ENCODE measurements at regions not wholly inside any gene's neighbourhood (a gene's known extent, or its start where the extent isn't known, plus 50 kb on each side); places are given as distances from the start of the nearest gene placed in this dataset.

GRCh38 chr5:101036778-101037177 lies 133.7 kb upstream of the ST8SIA4 start:
- TF ChIP-seq ISL1 (CRISPR knock-in tag; IDR thresholded peaks at IDR 0.05) (no peak), OSR1 (CRISPR knock-in tag; IDR thresholded peaks at IDR 0.05) (no peak), BACH2 (CRISPR knock-in tag; IDR thresholded peaks at IDR 0.05; ENCODE audit: borderline replicate concordance) (no peak), TSHZ2 (CRISPR knock-in tag; IDR thresholded peaks at IDR 0.05) (no peak), ZNF70 (CRISPR knock-in tag; IDR thresholded peaks at IDR 0.05) (no peak), CSDC2 (CRISPR knock-in tag; IDR thresholded peaks at IDR 0.05) (no peak), ZNF8 (CRISPR knock-in tag; IDR thresholded peaks at IDR 0.05) (no peak), PPARA (CRISPR knock-in tag; IDR thresholded peaks at IDR 0.05; ENCODE audit: borderline replicate concordance) (no peak), ESRRG (CRISPR knock-in tag; IDR thresholded peaks at IDR 0.05) (no peak), ZFP3 (CRISPR knock-in tag; IDR thresholded peaks at IDR 0.05) (no peak), PATZ1 (CRISPR knock-in tag; IDR thresholded peaks at IDR 0.05; ENCODE audit: borderline replicate concordance) (no peak), CSRNP3 (CRISPR knock-in tag; IDR thresholded peaks at IDR 0.05) (no peak), RARB (CRISPR knock-in tag; IDR thresholded peaks at IDR 0.05) (no peak), TOX (CRISPR knock-in tag; IDR thresholded peaks at IDR 0.05; ENCODE audit: borderline replicate concordance) (no peak)
- ATAC-seq: no peak

- no peak for TF ChIP-seq ZFP30 (CRISPR knock-in tag; IDR thresholded peaks at IDR 0.05)
- TF ChIP-seq BACH2 (CRISPR knock-in tag; IDR thresholded peaks at IDR 0.05; ENCODE audit: borderline replicate concordance): no peak
- no peak for TF ChIP-seq ISL1 (CRISPR knock-in tag; IDR thresholded peaks at IDR 0.05)
- TF ChIP-seq PATZ1 (CRISPR knock-in tag; IDR thresholded peaks at IDR 0.05; ENCODE audit: borderline replicate concordance): no peak
- no peak for TF ChIP-seq ZC3H10 (CRISPR knock-in tag; IDR thresholded peaks at IDR 0.05)
- no peak for TF ChIP-seq POU6F1 (CRISPR knock-in tag; IDR thresholded peaks at IDR 0.05; ENCODE audit: borderline replicate concordance, low read depth)
- TF ChIP-seq TCF4 (CRISPR knock-in tag; IDR thresholded peaks at IDR 0.05; ENCODE audit: borderline replicate concordance): no peak
- TF ChIP-seq ZNF565 (CRISPR knock-in tag; conservative IDR thresholded peaks at IDR 0.05; ENCODE audit: low read depth): no peak
- TF ChIP-seq OSR1 (CRISPR knock-in tag; IDR thresholded peaks at IDR 0.05): no peak
- TF ChIP-seq PPARA (CRISPR knock-in tag; IDR thresholded peaks at IDR 0.05; ENCODE audit: borderline replicate concordance): no peak
- no peak for TF ChIP-seq RARB (CRISPR knock-in tag; IDR thresholded peaks at IDR 0.05)
- TF ChIP-seq CSDC2 (CRISPR knock-in tag; IDR thresholded peaks at IDR 0.05): no peak
- no peak for TF ChIP-seq ESRRG (CRISPR knock-in tag; IDR thresholded peaks at IDR 0.05)
- no peak for TF ChIP-seq ZFP3 (CRISPR knock-in tag; IDR thresholded peaks at IDR 0.05)
- no peak for TF ChIP-seq CREB5 (CRISPR knock-in tag; IDR thresholded peaks at IDR 0.05; ENCODE audit: low read depth)
- no peak for TF ChIP-seq ZNF70 (CRISPR knock-in tag; IDR thresholded peaks at IDR 0.05)
- TF ChIP-seq SNAI2 (CRISPR knock-in tag; IDR thresholded peaks at IDR 0.05): no peak
- no peak for TF ChIP-seq CSRNP3 (CRISPR knock-in tag; IDR thresholded peaks at IDR 0.05)
- no peak for TF ChIP-seq ZNF8 (CRISPR knock-in tag; IDR thresholded peaks at IDR 0.05)
- no peak for TF ChIP-seq ARNTL (CRISPR knock-in tag; IDR thresholded peaks at IDR 0.05; ENCODE audit: borderline replicate concordance, low read depth)
- ATAC-seq: no peak
Measured at GRCh38 chr5:101035425-101035824, 132.3 kb upstream of the ST8SIA4 start.
